ENCODE measurements at regions not wholly inside any gene's neighbourhood (a gene's known extent, or its start where the extent isn't known, plus 50 kb on each side); places are given as distances from the start of the nearest gene placed in this dataset.

DNA sequence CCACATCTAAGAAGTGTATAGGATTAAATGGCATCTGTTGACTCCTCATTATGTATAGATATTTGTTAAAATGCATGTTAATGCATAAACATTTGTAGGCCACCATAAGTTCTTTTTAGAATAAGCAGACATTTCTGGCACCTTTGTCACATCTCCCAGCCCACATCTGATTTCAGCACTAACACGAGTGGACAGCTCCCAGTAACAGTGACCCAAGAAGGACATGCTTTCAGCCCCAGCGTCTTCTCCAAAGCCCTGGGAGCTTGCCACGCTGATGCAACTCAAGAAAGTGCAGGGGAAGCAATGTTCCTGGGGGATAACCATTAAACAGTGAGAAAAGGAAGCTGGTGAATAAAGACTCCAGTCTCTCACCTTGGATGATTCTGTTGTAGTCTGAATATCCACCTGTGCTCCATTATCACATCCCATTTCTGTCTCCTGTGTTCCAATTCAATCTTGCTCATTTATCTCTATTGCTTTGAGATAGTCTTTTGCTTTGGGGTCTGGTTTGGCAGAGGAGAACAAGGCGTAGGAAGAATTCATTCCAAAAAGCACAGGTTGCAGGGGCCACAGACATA is 182.6 kb upstream of the THSD7B start:
- Histone ChIP-seq H3K36me3 (ENCODE audit: insufficient read depth, low read length) (no peaks in the 10 kb centered on the region), H3K9me2 (ENCODE audit: insufficient read depth, low read length) (no peaks in the 10 kb centered on the region), H3K9me3 (ENCODE audit: low read length) (no peaks in the 10 kb centered on the region), H4K20me1 (ENCODE audit: insufficient read depth) (no peaks in the 10 kb centered on the region), H3K9ac (ENCODE audit: low read length) (no peak overlapping the region), H3K27ac (ENCODE audit: low read length) (no peak overlapping the region), H3F3A (ENCODE audit: insufficient read depth, low read length, poor library complexity, severe bottlenecking) (no peaks in the 10 kb centered on the region), H3K79me2 (replicated peaks; ENCODE audit: insufficient read depth, low read length) (no peaks in the 10 kb centered on the region), H3K4me2 (ENCODE audit: low read length) (no peak overlapping the region), H3K27me3 (ENCODE audit: insufficient read depth, low read depth, low read length) (peaks cover 10% of the 10 kb centered on the region), H2AFZ (ENCODE audit: low read depth, low read length) (no peak overlapping the region), H3K4me3 (ENCODE audit: low read length) (no peak overlapping the region)
- no peak for TF ChIP-seq POLR2AphosphoS5 (IDR thresholded peaks at IDR 0.05)
- TF ChIP-seq, protein P1, sequence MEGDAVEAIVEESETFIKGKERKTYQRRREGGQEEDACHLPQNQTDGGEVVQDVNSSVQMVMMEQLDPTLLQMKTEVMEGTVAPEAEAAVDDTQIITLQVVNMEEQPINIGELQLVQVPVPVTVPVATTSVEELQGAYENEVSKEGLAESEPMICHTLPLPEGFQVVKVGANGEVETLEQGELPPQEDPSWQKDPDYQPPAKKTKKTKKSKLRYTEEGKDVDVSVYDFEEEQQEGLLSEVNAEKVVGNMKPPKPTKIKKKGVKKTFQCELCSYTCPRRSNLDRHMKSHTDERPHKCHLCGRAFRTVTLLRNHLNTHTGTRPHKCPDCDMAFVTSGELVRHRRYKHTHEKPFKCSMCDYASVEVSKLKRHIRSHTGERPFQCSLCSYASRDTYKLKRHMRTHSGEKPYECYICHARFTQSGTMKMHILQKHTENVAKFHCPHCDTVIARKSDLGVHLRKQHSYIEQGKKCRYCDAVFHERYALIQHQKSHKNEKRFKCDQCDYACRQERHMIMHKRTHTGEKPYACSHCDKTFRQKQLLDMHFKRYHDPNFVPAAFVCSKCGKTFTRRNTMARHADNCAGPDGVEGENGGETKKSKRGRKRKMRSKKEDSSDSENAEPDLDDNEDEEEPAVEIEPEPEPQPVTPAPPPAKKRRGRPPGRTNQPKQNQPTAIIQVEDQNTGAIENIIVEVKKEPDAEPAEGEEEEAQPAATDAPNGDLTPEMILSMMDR (IDR thresholded peaks at IDR 0.05; ENCODE audit: poor library complexity, severe bottlenecking) = no peak
- TF ChIP-seq RAD21 (conservative IDR thresholded peaks at IDR 0.05) = no peak
- no peak for TF ChIP-seq MXI1 (conservative IDR thresholded peaks at IDR 0.05; ENCODE audit: poor library complexity, severe bottlenecking)
- TF ChIP-seq EP300 (conservative IDR thresholded peaks at IDR 0.05; ENCODE audit: poor library complexity, severe bottlenecking) = no peak
- TF ChIP-seq SMC3 (conservative IDR thresholded peaks at IDR 0.05; ENCODE audit: poor library complexity) = no peak
- TF ChIP-seq, protein P2, sequence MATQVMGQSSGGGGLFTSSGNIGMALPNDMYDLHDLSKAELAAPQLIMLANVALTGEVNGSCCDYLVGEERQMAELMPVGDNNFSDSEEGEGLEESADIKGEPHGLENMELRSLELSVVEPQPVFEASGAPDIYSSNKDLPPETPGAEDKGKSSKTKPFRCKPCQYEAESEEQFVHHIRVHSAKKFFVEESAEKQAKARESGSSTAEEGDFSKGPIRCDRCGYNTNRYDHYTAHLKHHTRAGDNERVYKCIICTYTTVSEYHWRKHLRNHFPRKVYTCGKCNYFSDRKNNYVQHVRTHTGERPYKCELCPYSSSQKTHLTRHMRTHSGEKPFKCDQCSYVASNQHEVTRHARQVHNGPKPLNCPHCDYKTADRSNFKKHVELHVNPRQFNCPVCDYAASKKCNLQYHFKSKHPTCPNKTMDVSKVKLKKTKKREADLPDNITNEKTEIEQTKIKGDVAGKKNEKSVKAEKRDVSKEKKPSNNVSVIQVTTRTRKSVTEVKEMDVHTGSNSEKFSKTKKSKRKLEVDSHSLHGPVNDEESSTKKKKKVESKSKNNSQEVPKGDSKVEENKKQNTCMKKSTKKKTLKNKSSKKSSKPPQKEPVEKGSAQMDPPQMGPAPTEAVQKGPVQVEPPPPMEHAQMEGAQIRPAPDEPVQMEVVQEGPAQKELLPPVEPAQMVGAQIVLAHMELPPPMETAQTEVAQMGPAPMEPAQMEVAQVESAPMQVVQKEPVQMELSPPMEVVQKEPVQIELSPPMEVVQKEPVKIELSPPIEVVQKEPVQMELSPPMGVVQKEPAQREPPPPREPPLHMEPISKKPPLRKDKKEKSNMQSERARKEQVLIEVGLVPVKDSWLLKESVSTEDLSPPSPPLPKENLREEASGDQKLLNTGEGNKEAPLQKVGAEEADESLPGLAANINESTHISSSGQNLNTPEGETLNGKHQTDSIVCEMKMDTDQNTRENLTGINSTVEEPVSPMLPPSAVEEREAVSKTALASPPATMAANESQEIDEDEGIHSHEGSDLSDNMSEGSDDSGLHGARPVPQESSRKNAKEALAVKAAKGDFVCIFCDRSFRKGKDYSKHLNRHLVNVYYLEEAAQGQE (IDR thresholded peaks at IDR 0.05; ENCODE audit: borderline replicate concordance) = peak; percentile 68

DNA sequence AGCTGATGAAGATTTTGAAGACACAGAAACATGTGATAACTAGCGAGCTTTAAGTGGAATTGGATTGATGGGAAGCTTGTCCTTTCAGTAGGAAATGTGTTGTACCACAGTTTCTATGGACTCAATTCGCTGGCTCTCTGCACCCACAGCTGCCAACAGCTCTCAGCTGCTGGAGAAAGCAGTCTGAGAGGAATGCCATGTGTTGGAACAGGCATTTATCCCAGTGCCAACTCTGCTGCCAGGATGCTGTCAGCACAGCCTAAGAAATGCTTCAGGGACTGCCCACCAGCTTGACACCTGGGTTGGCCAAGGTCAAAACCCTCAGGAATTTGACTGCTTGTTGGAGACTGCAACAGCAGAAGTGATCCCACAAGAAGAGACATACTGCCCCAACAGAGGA is 193.0 kb upstream of the THSD7B start:
- no peak overlapping the region for H3K27ac ChIP-seq (ENCODE audit: low read length)
- no peak overlapping the region for H3K4me3 ChIP-seq (ENCODE audit: low read length)
- H3K9me3 ChIP-seq (ENCODE audit: low read length) = no peaks in the 10 kb centered on the region
- H3K27me3 ChIP-seq (ENCODE audit: insufficient read depth, low read depth, low read length) = no peaks in the 10 kb centered on the region
- H3K9ac ChIP-seq (ENCODE audit: low read length) = no peak overlapping the region
- no peak overlapping the region for H2AFZ ChIP-seq (ENCODE audit: low read depth, low read length)
- H3K36me3 ChIP-seq (ENCODE audit: insufficient read depth, low read length) = no peaks in the 10 kb centered on the region
- no peaks in the 10 kb centered on the region for H3K9me2 ChIP-seq (ENCODE audit: insufficient read depth, low read length)
- no peak overlapping the region for H3K4me2 ChIP-seq (ENCODE audit: low read length)
- no peaks in the 10 kb centered on the region for H3K79me2 ChIP-seq (replicated peaks; ENCODE audit: insufficient read depth, low read length)
- TF ChIP-seq EZH2 (IDR thresholded peaks at IDR 0.05; ENCODE audit: borderline replicate concordance, insufficient read depth, low read length, poor library complexity, severe bottlenecking) (no peak), POLR2AphosphoS5 (IDR thresholded peaks at IDR 0.05) (no peak), EP300 (conservative IDR thresholded peaks at IDR 0.05; ENCODE audit: poor library complexity, severe bottlenecking) (no peak), RAD21 (conservative IDR thresholded peaks at IDR 0.05) (no peak), SMC3 (conservative IDR thresholded peaks at IDR 0.05; ENCODE audit: poor library complexity) (no peak), MXI1 (conservative IDR thresholded peaks at IDR 0.05; ENCODE audit: poor library complexity, severe bottlenecking) (no peak), TAF1 (IDR thresholded peaks at IDR 0.05; ENCODE audit: low read depth) (no peak)
- TF ChIP-seq, protein P2 (IDR thresholded peaks at IDR 0.05; ENCODE audit: borderline replicate concordance) = no peak
- TF ChIP-seq, protein P1 (IDR thresholded peaks at IDR 0.05; ENCODE audit: poor library complexity, severe bottlenecking) = no peak
- no peaks in the 10 kb centered on the region for H3F3A ChIP-seq (ENCODE audit: insufficient read depth, low read length, poor library complexity, severe bottlenecking)
- no peaks in the 10 kb centered on the region for H4K20me1 ChIP-seq (ENCODE audit: insufficient read depth)

Measured in neural cell (in vitro differentiated cells).